Caco-2 (cell line): ENCODE measurements at regions not wholly inside any gene's neighbourhood (a gene's known extent, or its start where the extent isn't known, plus 50 kb on each side); places are given as distances from the start of the nearest gene placed in this dataset.

Experiments
- BruUV-seq: library from RNA; stranded (reverse); fragments of 400-500 nt; replicated peaks from 2 replicates; lab custom pipeline; 2021; lab: Mats Ljungman, UMichigan
- CTCF ChIA-PET: fragments of 300-600 bp; sonication (Branson Sonifier 250); formaldehyde crosslinking; loops from one replicate; lab custom pipeline; 2022; ENCODE audit warnings: antibody characterized with exemption; lab: Charles Lee
- POLR2A ChIA-PET: fragments of 300-600 bp; sonication (Branson Sonifier 250); formaldehyde crosslinking; loops from one replicate; lab custom pipeline; 2022; ENCODE audit warnings: antibody characterized with exemption; lab: Charles Lee
- DNase-seq, 2 experiments: peaks; one replicate each; pipeline versions ENCODE4 v3.0.0 to v3.0.0-alpha.2; 2020 to 2022
- H3K27me3 ChIP-seq: replicated peaks from 2 replicates; pipeline ENCODE4 v1.6.0; 2011; ENCODE audit warnings: low read length; ENCODE audit not compliant: control insufficient read depth, insufficient read depth
- H3K36me3 ChIP-seq: 2 replicates; pipeline ENCODE4 v1.5.1; 2011; ENCODE audit warnings: low read length; ENCODE audit not compliant: control insufficient read depth, insufficient read depth
- H3K4me1 ChIP-seq: fragments of 250-450 bp; sonication (Bioruptor Pico); 2 replicates; pipeline ENCODE4 v1.5.1; 2020; ENCODE audit warnings: mild to moderate bottlenecking
- H3K4me3 ChIP-seq: 2 replicates; pipeline ENCODE4 v1.5.1; 2011; ENCODE audit warnings: low read depth, mild to moderate bottlenecking, control low read depth, low read length
- H3K9me3 ChIP-seq: fragments of 250-450 bp; sonication (Bioruptor Pico); 2 replicates; pipeline ENCODE4 v1.5.1; 2020; ENCODE audit warnings: mild to moderate bottlenecking, moderate library complexity
- H3K27ac Mint-ChIP-seq: one replicate; pipeline ENCODE4 v1.8.0; 2022; ENCODE audit warnings: mixed read lengths; ENCODE audit not compliant: unreplicated experiment
- H3K27me3 Mint-ChIP-seq: one replicate; pipeline ENCODE4 v1.8.0; 2022; ENCODE audit warnings: mixed read lengths; ENCODE audit not compliant: insufficient read depth, unreplicated experiment
- H3K36me3 Mint-ChIP-seq: one replicate; pipeline ENCODE4 v1.8.0; 2022; ENCODE audit warnings: mild to moderate bottlenecking, mixed read lengths; ENCODE audit not compliant: insufficient read depth, unreplicated experiment
- H3K4me1 Mint-ChIP-seq: one replicate; pipeline ENCODE4 v1.8.0; 2022; ENCODE audit warnings: low read depth, mixed read lengths; ENCODE audit not compliant: unreplicated experiment
- H3K4me3 Mint-ChIP-seq: one replicate; pipeline ENCODE4 v1.8.0; 2022; ENCODE audit warnings: mild to moderate bottlenecking, moderate library complexity, mixed read lengths; ENCODE audit not compliant: unreplicated experiment
- H3K9me3 Mint-ChIP-seq: one replicate; pipeline ENCODE4 v1.8.0; 2022; ENCODE audit warnings: mixed read lengths; ENCODE audit not compliant: unreplicated experiment
- intact Hi-C: fragments of 100-400 bp; cut with micrococcal nuclease; formaldehyde crosslinking; loops from one replicate; pipeline ENCODE4 v1.10.0; 2022; ENCODE audit not compliant: unreplicated experiment
- TF ChIP-seq, protein P1 (sequence below), 2 experiments: fragments of 200-600 bp in 1 of 2; IDR thresholded peaks; 1 replicate in 1 of 2; 2 replicates in 1 of 2; pipeline versions ENCODE4 v1.5.1 to v1.8.0; 2011 to 2022; ENCODE audit warnings: antibody characterized with exemption in 1 of 2, control low read depth in 1 of 2, inconsistent platforms in 1 of 2, low read depth in 1 of 2, low read length in 1 of 2, mild to moderate bottlenecking in 1 of 2, moderate library complexity in 1 of 2; ENCODE audit not compliant: insufficient read depth in 1 of 2, severe bottlenecking in 1 of 2, unreplicated experiment in 1 of 2

DNA sequence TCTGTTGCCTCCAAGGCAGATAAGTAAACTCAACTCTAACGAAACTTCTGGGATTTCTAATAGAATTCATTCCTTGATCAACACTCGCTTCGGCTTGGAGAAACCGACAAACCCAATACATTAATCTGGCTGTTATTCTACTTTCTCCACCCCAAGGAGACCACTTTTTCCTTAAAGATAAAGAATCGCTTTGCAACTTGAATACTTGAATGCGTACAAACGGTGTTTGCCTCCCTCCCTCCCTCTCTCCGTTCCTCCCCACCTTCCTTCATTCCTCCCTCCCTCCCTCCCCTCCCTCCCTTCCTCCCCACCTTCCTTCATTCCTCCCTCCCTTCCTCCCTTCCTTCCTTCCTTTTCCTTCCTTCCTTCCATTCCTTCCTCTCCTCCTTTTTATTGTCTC, 432.6 kb downstream of the HAPSTR1 start:
- TF ChIP-seq, protein P1, sequence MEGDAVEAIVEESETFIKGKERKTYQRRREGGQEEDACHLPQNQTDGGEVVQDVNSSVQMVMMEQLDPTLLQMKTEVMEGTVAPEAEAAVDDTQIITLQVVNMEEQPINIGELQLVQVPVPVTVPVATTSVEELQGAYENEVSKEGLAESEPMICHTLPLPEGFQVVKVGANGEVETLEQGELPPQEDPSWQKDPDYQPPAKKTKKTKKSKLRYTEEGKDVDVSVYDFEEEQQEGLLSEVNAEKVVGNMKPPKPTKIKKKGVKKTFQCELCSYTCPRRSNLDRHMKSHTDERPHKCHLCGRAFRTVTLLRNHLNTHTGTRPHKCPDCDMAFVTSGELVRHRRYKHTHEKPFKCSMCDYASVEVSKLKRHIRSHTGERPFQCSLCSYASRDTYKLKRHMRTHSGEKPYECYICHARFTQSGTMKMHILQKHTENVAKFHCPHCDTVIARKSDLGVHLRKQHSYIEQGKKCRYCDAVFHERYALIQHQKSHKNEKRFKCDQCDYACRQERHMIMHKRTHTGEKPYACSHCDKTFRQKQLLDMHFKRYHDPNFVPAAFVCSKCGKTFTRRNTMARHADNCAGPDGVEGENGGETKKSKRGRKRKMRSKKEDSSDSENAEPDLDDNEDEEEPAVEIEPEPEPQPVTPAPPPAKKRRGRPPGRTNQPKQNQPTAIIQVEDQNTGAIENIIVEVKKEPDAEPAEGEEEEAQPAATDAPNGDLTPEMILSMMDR (IDR thresholded peaks at IDR 0.05; ENCODE audit: insufficient read depth in 1 of 2, low read depth in 1 of 2, low read length in 1 of 2, severe bottlenecking in 1 of 2, unreplicated experiment in 1 of 2) = no peak
- peaks cover 43% of the 10 kb centered on the region for H3K9me3 Mint-ChIP-seq
- no peak overlapping the region for H3K27ac Mint-ChIP-seq
- peaks cover 6% of the 10 kb centered on the region for H3K36me3 Mint-ChIP-seq
- H3K4me3 Mint-ChIP-seq = no peak overlapping the region
- BruUV-seq = no TSS peak
- H3K4me1 Mint-ChIP-seq = peaks cover 33% of the 10 kb centered on the region
- Histone ChIP-seq H3K27me3 (no peaks in the 10 kb centered on the region), H3K9me3 (no peaks in the 10 kb centered on the region), H3K36me3 (no peaks in the 10 kb centered on the region), H3K4me1 (peaks cover 35% of the 10 kb centered on the region), H3K4me3 (no peak overlapping the region)
- H3K27me3 Mint-ChIP-seq = no peaks in the 10 kb centered on the region
- intact Hi-C loops = no loop called here
- DNase-seq = no peak
- POLR2A ChIA-PET = no interaction called here
- CTCF ChIA-PET = interaction anchor here (0.6 kb wide), 1 partner anchor 159 kb away, joined by 3 read pairs; no protein-coding TSS in a partner anchor

DNA sequence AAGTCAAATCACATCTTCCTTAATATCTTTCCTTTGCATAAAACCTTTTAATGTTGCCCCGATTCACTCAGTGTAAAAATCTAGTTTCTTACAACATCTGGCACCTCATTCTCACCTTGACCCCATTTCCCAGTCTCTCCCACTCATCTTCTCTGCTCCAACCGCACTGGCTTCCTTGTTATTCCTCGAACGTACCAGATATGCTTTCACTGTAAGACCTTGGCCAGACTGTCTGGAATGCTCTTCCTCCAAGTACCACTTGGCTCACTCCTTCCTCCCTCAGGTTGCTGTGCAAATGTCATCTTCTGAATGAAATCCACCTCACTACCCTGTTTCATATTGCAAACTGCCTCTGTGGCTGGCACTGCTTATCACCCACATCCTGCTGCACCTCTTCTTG, 433.6 kb downstream of the HAPSTR1 start:
- H3K4me1 Mint-ChIP-seq = peaks cover 33% of the 10 kb centered on the region
- peaks cover 43% of the 10 kb centered on the region for H3K9me3 Mint-ChIP-seq
- H3K4me3 ChIP-seq = no peak overlapping the region
- BruUV-seq = no TSS peak
- no peak overlapping the region for H3K27ac Mint-ChIP-seq
- no peak for DNase-seq
- no peaks in the 10 kb centered on the region for H3K9me3 ChIP-seq
- intact Hi-C loops = no loop called here
- H3K36me3 Mint-ChIP-seq = peaks cover 6% of the 10 kb centered on the region
- CTCF ChIA-PET = no interaction called here
- H3K4me3 Mint-ChIP-seq = no peak overlapping the region
- H3K27me3 ChIP-seq = no peaks in the 10 kb centered on the region
- TF ChIP-seq, protein P1 (IDR thresholded peaks at IDR 0.05; ENCODE audit: insufficient read depth in 1 of 2, low read depth in 1 of 2, low read length in 1 of 2, severe bottlenecking in 1 of 2, unreplicated experiment in 1 of 2) = no peak
- POLR2A ChIA-PET = no interaction called here
- H3K36me3 ChIP-seq = no peaks in the 10 kb centered on the region
- no peaks in the 10 kb centered on the region for H3K27me3 Mint-ChIP-seq
- H3K4me1 ChIP-seq = peaks cover 35% of the 10 kb centered on the region

DNA sequence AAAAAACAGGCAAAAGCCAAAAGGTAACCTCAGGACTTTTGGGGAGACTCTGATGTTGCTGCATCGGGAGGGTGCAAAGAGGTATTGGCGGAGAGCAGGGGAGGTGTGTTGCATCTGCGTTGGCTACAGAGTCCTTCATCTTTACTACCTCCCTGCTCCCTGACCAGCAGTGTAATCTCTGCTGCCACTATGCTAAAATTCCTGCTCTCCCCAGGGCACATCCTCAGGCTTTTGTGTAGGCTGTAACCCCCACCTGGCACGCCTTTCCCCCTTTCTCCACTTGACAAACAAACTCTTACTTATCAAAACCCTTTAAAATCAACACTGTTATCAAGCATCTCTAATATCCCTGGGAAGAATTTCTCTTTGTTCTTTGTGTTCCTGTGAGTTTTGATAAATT, 435.3 kb downstream of the HAPSTR1 start:
- H3K27ac Mint-ChIP-seq = peak overlapping the region; percentile 66
- H3K36me3 Mint-ChIP-seq = peaks cover 6% of the 10 kb centered on the region
- H3K4me3 Mint-ChIP-seq = no peak overlapping the region
- TF ChIP-seq, protein P1 (IDR thresholded peaks at IDR 0.05; ENCODE audit: insufficient read depth in 1 of 2, low read depth in 1 of 2, low read length in 1 of 2, severe bottlenecking in 1 of 2, unreplicated experiment in 1 of 2) = no peak
- H3K4me3 ChIP-seq = no peak overlapping the region
- H3K4me1 Mint-ChIP-seq = peaks cover 33% of the 10 kb centered on the region
- H3K27me3 Mint-ChIP-seq = no peaks in the 10 kb centered on the region
- no TSS peak for BruUV-seq
- H3K4me1 ChIP-seq = peaks cover 32% of the 10 kb centered on the region
- intact Hi-C loops = no loop called here
- DNase-seq = peak; percentile 24 to 63
- no peaks in the 10 kb centered on the region for H3K9me3 ChIP-seq
- no peaks in the 10 kb centered on the region for H3K36me3 ChIP-seq
- POLR2A ChIA-PET = no interaction called here
- H3K27me3 ChIP-seq = no peaks in the 10 kb centered on the region
- H3K9me3 Mint-ChIP-seq = peaks cover 34% of the 10 kb centered on the region
- CTCF ChIA-PET = no interaction called here
